ENCODE measurements at regions not wholly inside any gene's neighbourhood (a gene's known extent, or its start where the extent isn't known, plus 50 kb on each side); places are given as distances from the start of the nearest gene placed in this dataset.

GRCh38 chr11:71356904-71357303 is 91.3 kb downstream of the DHCR7 start:
- no peak for DNase-seq (ENCODE audit: low read depth)

- DNase-seq (ENCODE audit: low read depth) = no peak
Observed at GRCh38 chr11:71356280-71356876, 91.8 kb downstream of the DHCR7 start.

- DNase-seq (ENCODE audit: low read depth) = no peak
Observed at GRCh38 chr11:71355281-71355680, 92.9 kb downstream of the DHCR7 start.

- no peak for DNase-seq (ENCODE audit: low read depth)
Observed at GRCh38 chr11:71354394-71355105, 93.6 kb downstream of the DHCR7 start.

DNA sequence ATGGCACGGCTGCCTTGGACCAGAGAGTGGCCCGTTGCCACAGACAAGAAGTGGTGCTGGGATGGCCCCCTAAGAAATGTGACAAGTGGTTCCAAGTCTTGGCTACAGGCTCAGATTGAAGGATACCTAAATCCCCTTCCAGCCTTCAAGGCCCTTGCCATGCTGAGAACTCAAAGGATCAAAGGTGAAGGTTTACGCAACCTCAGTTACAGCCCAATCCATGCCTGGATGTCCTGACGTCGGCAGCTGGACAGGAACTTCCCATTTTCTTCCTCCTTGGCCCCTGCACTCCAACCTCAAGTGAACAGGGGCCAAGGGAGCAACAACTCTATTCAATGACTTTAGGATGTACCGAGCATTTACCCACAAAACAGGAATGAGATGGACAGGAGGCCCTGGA is 95.4 kb downstream of the DHCR7 start:
- DNase-seq (ENCODE audit: low read depth) = no peak

DNA sequence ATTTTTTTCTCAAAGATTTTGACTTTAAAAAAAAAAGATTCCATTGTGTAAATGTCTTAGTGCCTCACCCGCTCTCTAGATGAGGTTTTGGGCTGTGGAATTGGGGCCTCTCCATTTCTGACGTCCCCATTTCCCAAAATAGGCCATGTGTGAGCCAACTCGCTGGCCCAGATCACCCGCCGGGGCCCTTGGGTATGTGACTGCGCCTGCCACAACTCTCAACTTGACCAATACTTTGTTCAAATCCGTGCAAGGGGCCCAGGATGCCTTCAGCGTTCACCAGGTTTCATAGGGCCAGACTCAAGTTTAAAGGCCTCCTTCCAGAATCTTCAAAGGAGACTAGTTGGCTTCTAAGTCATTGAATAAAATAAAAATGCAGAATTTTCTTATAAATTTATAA is 96.0 kb downstream of the DHCR7 start:
- no peak for DNase-seq (ENCODE audit: low read depth)

DNA sequence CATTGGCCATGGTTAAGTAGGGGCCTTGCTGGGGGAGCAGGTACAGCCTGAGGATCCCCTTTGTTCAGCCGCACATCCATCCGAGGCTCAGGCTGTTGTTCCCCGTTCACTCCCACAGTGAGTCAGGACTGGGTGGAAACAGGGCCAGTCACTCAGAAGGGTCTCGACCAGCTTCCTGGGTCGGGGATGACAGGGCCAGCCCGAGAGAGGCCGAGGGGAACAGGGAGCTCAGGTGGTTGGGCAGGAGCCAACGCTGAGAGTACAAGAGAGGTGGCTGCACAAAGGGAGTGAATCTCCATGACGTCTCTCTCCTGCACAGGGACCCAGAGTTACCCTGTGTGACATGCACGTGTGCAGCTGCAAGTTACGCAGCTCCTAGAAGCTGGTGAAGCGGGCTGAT is 97.2 kb upstream of the SHANK2 start:
- DNase-seq (ENCODE audit: low read depth) = no peak

DNA sequence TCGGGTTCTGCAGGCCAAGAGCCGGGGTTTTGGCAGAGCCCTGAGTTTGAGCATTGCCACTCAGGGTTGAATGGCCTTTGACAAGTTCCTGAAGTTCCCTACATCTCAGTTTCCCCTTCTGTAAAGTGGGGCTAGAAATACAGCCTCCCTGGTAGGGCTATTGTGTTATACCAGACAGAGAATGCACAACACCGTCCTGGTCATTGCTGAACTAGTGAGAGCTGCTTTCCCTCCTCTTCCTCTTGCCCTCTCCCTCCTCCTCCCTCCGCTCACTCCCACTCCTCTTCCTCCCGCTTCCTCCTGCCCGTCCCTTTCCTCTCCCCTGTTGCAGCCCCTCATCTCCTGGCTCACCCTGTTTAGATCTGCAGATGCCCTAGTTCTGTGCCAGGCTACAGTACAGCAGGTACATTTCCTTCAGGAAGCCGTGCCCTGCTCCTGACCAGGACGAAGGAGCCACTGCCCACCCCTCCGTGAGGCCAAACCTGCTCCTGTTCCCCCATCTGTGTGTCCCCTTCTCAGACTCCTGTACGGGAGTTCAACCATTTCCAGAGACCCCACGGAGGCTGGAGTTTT is 91.5 kb upstream of the SHANK2 start:
- DNase-seq (ENCODE audit: low read depth) = no peak

GRCh38 chr11:71342951-71343827 is 90.8 kb upstream of the SHANK2 start:
- DNase-seq (ENCODE audit: low read depth) = peak; percentile 1

GRCh38 chr11:71342116-71342515 is 89.7 kb upstream of the SHANK2 start:
- no peak for DNase-seq (ENCODE audit: low read depth)

- no peak for DNase-seq (ENCODE audit: low read depth)
Observed at GRCh38 chr11:71341596-71341995, 89.2 kb upstream of the SHANK2 start.

DNA sequence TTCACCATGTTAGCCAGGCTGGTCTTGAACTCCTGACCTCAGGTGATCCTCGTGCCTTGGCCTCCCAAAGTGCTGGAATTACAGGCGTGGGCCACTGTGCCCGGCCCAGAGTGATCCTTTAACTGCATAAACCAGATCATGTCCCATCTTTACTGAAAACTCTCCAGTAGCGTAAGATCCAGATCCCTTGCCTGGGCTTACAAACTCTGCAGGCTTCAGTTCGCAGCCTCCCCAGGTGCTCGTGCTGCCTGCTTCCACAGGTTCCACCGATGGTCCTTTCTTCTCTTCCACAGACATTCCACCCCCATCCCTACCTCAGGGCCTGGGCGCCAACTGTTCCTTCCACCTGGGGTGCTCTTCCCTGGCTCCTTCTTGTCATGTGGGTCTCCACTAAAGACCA is 88.8 kb upstream of the SHANK2 start:
- no peak for DNase-seq (ENCODE audit: low read depth)

GRCh38 chr11:71340086-71340606 is 87.8 kb upstream of the SHANK2 start:
- DNase-seq (ENCODE audit: low read depth) = no peak

DNA sequence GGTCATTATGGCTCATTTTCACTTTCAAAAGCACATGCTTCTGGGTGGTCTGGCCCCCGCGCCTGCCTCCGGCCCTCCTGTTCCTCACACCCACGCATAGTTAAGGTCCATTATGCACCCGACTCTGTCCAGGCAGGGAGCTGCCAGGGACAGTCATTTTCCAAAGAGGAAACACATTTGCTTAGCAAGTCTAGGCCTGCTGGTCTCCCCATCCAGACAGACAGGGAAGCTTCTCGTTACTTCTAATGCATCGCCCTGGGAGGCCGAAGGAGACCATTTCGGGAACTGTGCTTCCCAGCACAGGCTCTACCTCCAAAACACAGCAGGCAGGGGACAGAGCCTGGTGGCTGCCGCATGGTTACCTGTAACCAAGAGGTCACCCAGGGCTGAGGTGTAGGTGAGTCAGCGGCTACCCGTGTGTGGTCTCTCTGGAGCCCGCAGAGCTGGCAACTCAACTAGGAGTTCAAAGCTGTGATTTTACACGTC is 87.1 kb upstream of the SHANK2 start:
- no peak for DNase-seq (ENCODE audit: low read depth)

- DNase-seq (ENCODE audit: low read depth) = no peak
Observed at GRCh38 chr11:71338801-71339395, 86.5 kb upstream of the SHANK2 start.

GRCh38 chr11:71336996-71337754 is 84.8 kb upstream of the SHANK2 start:
- no peak for DNase-seq (ENCODE audit: low read depth)

GRCh38 chr11:71336176-71336995 is 84.0 kb upstream of the SHANK2 start:
- DNase-seq (ENCODE audit: low read depth) = no peak

- DNase-seq (ENCODE audit: low read depth) = no peak
Observed at GRCh38 chr11:71335371-71335770, 83.0 kb upstream of the SHANK2 start.

GRCh38 chr11:71334191-71334590 is 81.8 kb upstream of the SHANK2 start:
- no peak for DNase-seq (ENCODE audit: low read depth)

GRCh38 chr11:71333473-71333872 is 81.1 kb upstream of the SHANK2 start:
- no peak for DNase-seq (ENCODE audit: low read depth)

All from activated T-cell treated with anti-CD3 and anti-CD28 coated beads for 24 hours (primary cell).